Neural progenitor cell (in vitro differentiated cells): ENCODE measurements at regions not wholly inside any gene's neighbourhood (a gene's known extent, or its start where the extent isn't known, plus 50 kb on each side); places are given as distances from the start of the nearest gene placed in this dataset.

ENCODE experiments used
- DNase-seq: peaks from one replicate; pipeline ENCODE4 v3.0.0-alpha.2; 2016; ENCODE audit warnings: low spot score
- H2AFZ ChIP-seq: fragments of 200-600 bp; sonication (generic); replicated peaks from 2 replicates; pipeline ENCODE4 v1.6.1; 2016; ENCODE audit warnings: antibody characterized with exemption
- H3F3A ChIP-seq: fragments of 200-600 bp; sonication (generic); 2 replicates; pipeline ENCODE4 v1.6.1; 2016; ENCODE audit warnings: antibody characterized with exemption, low read depth
- H3K27ac ChIP-seq: fragments of 200-600 bp; sonication (generic); 2 replicates; pipeline ENCODE4 v1.5.1; 2016; ENCODE audit warnings: mild to moderate bottlenecking
- H3K27me3 ChIP-seq: fragments of 200-600 bp; sonication (generic); 2 replicates; pipeline ENCODE4 v1.6.1; 2016; ENCODE audit warnings: mild to moderate bottlenecking, moderate library complexity
- H3K36me3 ChIP-seq: fragments of 200-600 bp; sonication (generic); 2 replicates; pipeline ENCODE4 v1.5.1; 2016
- H3K4me1 ChIP-seq: fragments of 200-600 bp; sonication (generic); 2 replicates; pipeline ENCODE4 v1.6.1; 2016; ENCODE audit warnings: mixed run types
- H3K4me2 ChIP-seq: fragments of 200-600 bp; sonication (generic); 2 replicates; pipeline ENCODE4 v1.6.1; 2016
- H3K4me3 ChIP-seq: fragments of 200-600 bp; sonication (generic); 2 replicates; pipeline ENCODE4 v1.5.1; 2016
- H3K79me2 ChIP-seq: fragments of 200-600 bp; sonication (generic); 2 replicates; pipeline ENCODE4 v1.6.1; 2016; ENCODE audit warnings: low read depth
- H3K9ac ChIP-seq: fragments of 200-600 bp; sonication (generic); 2 replicates; pipeline ENCODE4 v1.6.1; 2016
- H3K9me3 ChIP-seq: fragments of 200-600 bp; sonication (generic); 2 replicates; pipeline ENCODE4 v1.5.1; 2016; ENCODE audit warnings: low read depth
- H4K20me1 ChIP-seq: fragments of 200-600 bp; sonication (generic); 2 replicates; pipeline ENCODE4 v1.6.1; 2016; ENCODE audit warnings: low read depth
- H3K27ac Mint-ChIP-seq: 3 replicates; pipeline ENCODE4 v1.8.0; 2021; ENCODE audit warnings: mixed read lengths
- H3K27me3 Mint-ChIP-seq: 2 replicates; pipeline ENCODE4 v1.8.0; 2022; ENCODE audit warnings: low read depth, mild to moderate bottlenecking, inconsistent platforms, moderate library complexity, mixed read lengths; ENCODE audit not compliant: insufficient read depth
- H3K36me3 Mint-ChIP-seq: 3 replicates; pipeline ENCODE4 v1.8.0; 2021; ENCODE audit warnings: mixed read lengths
- H3K4me1 Mint-ChIP-seq: 3 replicates; pipeline ENCODE4 v1.8.0; 2021; ENCODE audit warnings: mixed read lengths
- H3K4me3 Mint-ChIP-seq: 3 replicates; pipeline ENCODE4 v1.8.0; 2021; ENCODE audit warnings: mild to moderate bottlenecking, moderate library complexity, mixed read lengths
- H3K9me3 Mint-ChIP-seq: 3 replicates; pipeline ENCODE4 v1.8.0; 2020; ENCODE audit warnings: mixed read lengths
- CTCF ChIP-seq: fragments of 200-600 bp; sonication (generic); IDR thresholded peaks from 2 replicates; pipeline ENCODE4 v1.5.1; 2017; ENCODE audit warnings: antibody characterized with exemption, mild to moderate bottlenecking
- EZH2 ChIP-seq: fragments of 200-600 bp; sonication (generic); IDR thresholded peaks from 2 replicates; pipeline ENCODE4 v1.6.1; 2017; ENCODE audit warnings: antibody characterized with exemption, mild to moderate bottlenecking, moderate library complexity
- EZH2phosphoT487 ChIP-seq: fragments of 200-600 bp; sonication (generic); IDR thresholded peaks from 2 replicates; pipeline ENCODE4 v1.6.1; 2017; ENCODE audit warnings: antibody characterized with exemption

DNA sequence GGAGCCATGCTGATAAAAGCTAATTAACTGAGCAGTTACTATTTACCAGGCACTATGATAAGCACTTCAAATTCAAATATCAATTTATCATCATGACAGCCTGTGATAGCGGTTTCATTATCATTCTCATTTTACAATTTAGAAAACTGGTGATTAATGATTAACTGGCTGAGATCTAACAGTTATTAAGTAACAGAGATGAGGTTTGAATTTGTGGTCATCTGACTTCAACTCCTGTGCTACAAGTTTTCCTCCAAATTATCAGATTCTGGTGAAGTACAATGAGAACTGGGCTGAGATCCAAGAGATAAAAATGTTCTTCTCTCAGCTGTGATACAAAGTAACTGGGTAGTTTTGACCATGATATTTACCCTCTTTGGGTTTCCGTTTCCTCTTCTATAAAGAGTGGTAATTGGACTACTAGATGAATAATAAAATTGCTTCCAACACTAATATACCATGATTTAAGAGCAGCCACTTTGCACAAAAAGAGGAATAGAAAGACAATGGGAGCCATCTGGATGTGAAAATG, 74.5 kb upstream of the CCNG1 start:
- H3K9me3 Mint-ChIP-seq: no peaks in the 10 kb centered on the region
- H3K27ac ChIP-seq: no peak overlapping the region
- H3K4me1 Mint-ChIP-seq: no peaks in the 10 kb centered on the region
- H3K27me3 ChIP-seq: no peaks in the 10 kb centered on the region
- H3K4me3 ChIP-seq: no peak overlapping the region
- no peaks in the 10 kb centered on the region for H3K27me3 Mint-ChIP-seq
- no peak overlapping the region for H3K4me2 ChIP-seq
- H3K9me3 ChIP-seq: no peaks in the 10 kb centered on the region
- DNase-seq: no peak
- no peak overlapping the region for H3K27ac Mint-ChIP-seq
- no peaks in the 10 kb centered on the region for H3K36me3 Mint-ChIP-seq
- H3K4me1 ChIP-seq: no peaks in the 10 kb centered on the region
- no peaks in the 10 kb centered on the region for H3K36me3 ChIP-seq
- H3K79me2 ChIP-seq: no peaks in the 10 kb centered on the region
- H3F3A ChIP-seq: no peaks in the 10 kb centered on the region
- no peaks in the 10 kb centered on the region for H4K20me1 ChIP-seq
- no peak overlapping the region for H2AFZ ChIP-seq
- no peak for TF ChIP-seq CTCF
- H3K4me3 Mint-ChIP-seq: no peak overlapping the region
- no peak overlapping the region for H3K9ac ChIP-seq

DNA sequence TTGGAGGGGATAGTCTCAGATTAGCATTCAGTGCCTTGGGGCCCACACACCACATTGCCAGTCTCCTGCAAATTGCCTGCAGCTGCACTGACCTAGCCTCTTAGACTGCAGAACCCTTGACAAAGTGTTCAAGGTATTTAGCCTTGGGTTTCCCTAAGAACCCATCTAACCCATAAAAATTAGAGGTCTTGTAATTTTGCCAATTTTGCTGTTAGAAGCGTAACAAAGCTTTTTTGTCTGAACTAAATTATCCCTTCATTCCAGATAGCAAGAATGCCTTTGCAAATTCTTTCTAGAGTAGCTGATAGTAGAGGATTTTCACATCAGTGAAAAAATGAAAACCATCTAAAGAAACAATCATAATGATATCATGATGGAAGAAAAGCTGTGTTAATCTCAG, 74.0 kb upstream of the CCNG1 start:
- no peaks in the 10 kb centered on the region for H4K20me1 ChIP-seq
- H3K9me3 ChIP-seq: no peaks in the 10 kb centered on the region
- H3K36me3 Mint-ChIP-seq: no peaks in the 10 kb centered on the region
- no peaks in the 10 kb centered on the region for H3K4me1 Mint-ChIP-seq
- no peak overlapping the region for H3K27ac ChIP-seq
- TF ChIP-seq EZH2 (no peak), CTCF (no peak), EZH2phosphoT487 (no peak)
- no peaks in the 10 kb centered on the region for H3F3A ChIP-seq
- H3K4me3 Mint-ChIP-seq: no peak overlapping the region
- H3K36me3 ChIP-seq: no peaks in the 10 kb centered on the region
- no peaks in the 10 kb centered on the region for H3K4me1 ChIP-seq
- H3K4me3 ChIP-seq: no peak overlapping the region
- H3K79me2 ChIP-seq: no peaks in the 10 kb centered on the region
- no peak for DNase-seq
- H3K27me3 Mint-ChIP-seq: no peaks in the 10 kb centered on the region
- H3K27me3 ChIP-seq: no peaks in the 10 kb centered on the region
- H3K27ac Mint-ChIP-seq: no peak overlapping the region
- H3K9ac ChIP-seq: no peak overlapping the region
- H3K9me3 Mint-ChIP-seq: no peaks in the 10 kb centered on the region
- H3K4me2 ChIP-seq: no peak overlapping the region
- no peak overlapping the region for H2AFZ ChIP-seq

- Histone ChIP-seq H3K4me3 (no peak overlapping the region), H3K27ac (no peak overlapping the region), H3K36me3 (no peaks in the 10 kb centered on the region), H3K9ac (no peak overlapping the region), H3K79me2 (no peaks in the 10 kb centered on the region), H3K27me3 (no peaks in the 10 kb centered on the region), H3F3A (no peaks in the 10 kb centered on the region), H2AFZ (no peak overlapping the region), H4K20me1 (no peaks in the 10 kb centered on the region), H3K9me3 (no peaks in the 10 kb centered on the region), H3K4me1 (no peaks in the 10 kb centered on the region), H3K4me2 (no peak overlapping the region)
- H3K27ac Mint-ChIP-seq: no peak overlapping the region
- no peak for TF ChIP-seq EZH2
- H3K4me1 Mint-ChIP-seq: no peaks in the 10 kb centered on the region
- no peak overlapping the region for H3K4me3 Mint-ChIP-seq
- no peak for DNase-seq
- H3K9me3 Mint-ChIP-seq: no peaks in the 10 kb centered on the region
- no peaks in the 10 kb centered on the region for H3K36me3 Mint-ChIP-seq
- H3K27me3 Mint-ChIP-seq: no peaks in the 10 kb centered on the region
Observed at GRCh38 chr5:163366757-163367156, 70.6 kb upstream of the CCNG1 start.

DNA sequence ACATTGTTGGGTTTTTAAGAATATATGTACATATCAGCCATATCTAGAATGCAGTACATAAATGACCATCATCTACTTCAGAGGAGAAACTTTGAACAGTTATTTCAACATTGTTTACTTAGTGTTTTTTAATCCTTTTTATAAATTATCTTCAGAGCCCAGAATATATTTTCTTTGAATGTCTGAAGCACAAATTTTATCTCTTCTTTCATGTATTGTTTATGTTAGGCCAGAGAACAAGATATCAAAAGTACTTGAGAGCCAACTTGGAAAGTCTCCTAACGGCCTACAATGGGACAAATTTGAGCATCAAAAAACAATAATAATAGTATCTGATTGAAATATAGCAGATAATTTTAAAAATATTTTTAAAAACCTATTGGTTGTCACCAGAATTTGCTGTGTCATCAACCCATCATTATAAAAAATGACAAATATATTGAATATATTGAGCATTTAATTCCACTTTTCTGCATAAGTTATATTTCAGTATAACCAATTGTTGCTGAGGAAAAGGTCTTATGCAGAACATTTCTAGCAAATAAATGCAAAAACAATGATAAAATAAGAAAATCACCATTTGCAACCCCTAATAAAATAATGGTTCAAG, 67.5 kb upstream of the CCNG1 start:
- H3K4me3 Mint-ChIP-seq: no peak overlapping the region
- no peak overlapping the region for H2AFZ ChIP-seq
- DNase-seq: no peak
- H3K9me3 Mint-ChIP-seq: no peaks in the 10 kb centered on the region
- no peaks in the 10 kb centered on the region for H3K36me3 Mint-ChIP-seq
- no peak overlapping the region for H3K27ac Mint-ChIP-seq
- H3K4me1 Mint-ChIP-seq: peaks cover 5% of the 10 kb centered on the region
- no peak overlapping the region for H3K9ac ChIP-seq
- H3K4me1 ChIP-seq: peaks cover 12% of the 10 kb centered on the region
- no peaks in the 10 kb centered on the region for H3K27me3 ChIP-seq
- no peaks in the 10 kb centered on the region for H3K36me3 ChIP-seq
- H3K79me2 ChIP-seq: no peaks in the 10 kb centered on the region
- no peaks in the 10 kb centered on the region for H3F3A ChIP-seq
- no peak overlapping the region for H3K27ac ChIP-seq
- H3K27me3 Mint-ChIP-seq: no peaks in the 10 kb centered on the region
- no peak overlapping the region for H3K4me2 ChIP-seq
- H3K9me3 ChIP-seq: no peaks in the 10 kb centered on the region
- no peaks in the 10 kb centered on the region for H4K20me1 ChIP-seq
- no peak overlapping the region for H3K4me3 ChIP-seq
- TF ChIP-seq EZH2 (no peak), EZH2phosphoT487 (no peak), CTCF (no peak)
